Stromal cell of bone marrow (primary cell): ENCODE measurements at regions not wholly inside any gene's neighbourhood (a gene's known extent, or its start where the extent isn't known, plus 50 kb on each side); places are given as distances from the start of the nearest gene placed in this dataset.
"Not testable (repeated sequence)": the region's sequence is repeated elsewhere in the genome, so short reads cannot be mapped to it uniquely, and the experiment has no call there.

Experiments used
- DNase-seq: peaks from one replicate; pipeline ENCODE4 v3.0.0-alpha.2; 2012; ENCODE audit warnings: low read depth

- no peak for DNase-seq
These were observed 207.5 kb upstream of the PHACTR1 start for GRCh38 chr6:12509060-12509459.

GRCh38 chr6:12516070-12516469, 200.5 kb upstream of the PHACTR1 start:
- DNase-seq, result no peak

GRCh38 chr6:12522347-12522746, 194.2 kb upstream of the PHACTR1 start:
- DNase-seq, result no peak

- no peak for DNase-seq
These were observed 192.8 kb upstream of the PHACTR1 start for GRCh38 chr6:12523726-12524125.

- no peak for DNase-seq
These were observed 191.3 kb upstream of the PHACTR1 start for GRCh38 chr6:12525276-12525675.

GRCh38 chr6:12527339-12527738, 189.2 kb upstream of the PHACTR1 start:
- DNase-seq, result no peak

- DNase-seq, result no peak
These were observed 188.4 kb upstream of the PHACTR1 start for GRCh38 chr6:12528136-12528535.

GRCh38 chr6:12528581-12529363, 187.8 kb upstream of the PHACTR1 start:
- DNase-seq, result no peak

GRCh38 chr6:12529364-12530019, 187.1 kb upstream of the PHACTR1 start:
- no peak for DNase-seq

GRCh38 chr6:12530345-12530744, 186.2 kb upstream of the PHACTR1 start:
- no peak for DNase-seq

GRCh38 chr6:12533586-12533985, 183.0 kb upstream of the PHACTR1 start:
- DNase-seq, result no peak

GRCh38 chr6:12534069-12534853, 182.3 kb upstream of the PHACTR1 start:
- no peak for DNase-seq

GRCh38 chr6:12535586-12536314, 180.8 kb upstream of the PHACTR1 start:
- DNase-seq, result no peak

- DNase-seq, result no peak
These were observed 180.2 kb upstream of the PHACTR1 start for GRCh38 chr6:12536416-12536815.

GRCh38 chr6:12537389-12537788, 179.2 kb upstream of the PHACTR1 start:
- DNase-seq, result no peak

GRCh38 chr6:12538881-12539357, 177.6 kb upstream of the PHACTR1 start:
- peak; percentile 69 for DNase-seq

GRCh38 chr6:12542319-12543115, 174.1 kb upstream of the PHACTR1 start:
- DNase-seq, result not testable (repeated sequence)

GRCh38 chr6:12543953-12544352, 172.6 kb upstream of the PHACTR1 start:
- DNase-seq, result no peak

- no peak for DNase-seq
These were observed 171.6 kb upstream of the PHACTR1 start for GRCh38 chr6:12544821-12545565.

GRCh38 chr6:12545619-12546409, 170.8 kb upstream of the PHACTR1 start:
- peak; percentile 52 for DNase-seq
